Endothelial cell of umbilical vein (primary cell): ENCODE measurements at regions not wholly inside any gene's neighbourhood (a gene's known extent, or its start where the extent isn't known, plus 50 kb on each side); places are given as distances from the start of the nearest gene placed in this dataset.

Experiments used
- POLR2AphosphoS5 ChIP-seq: IDR thresholded peaks from 2 replicates; pipeline ENCODE4 v1.6.1; 2012; ENCODE audit warnings: low read depth, mild to moderate bottlenecking, control low read depth, low read length, moderate library complexity; ENCODE audit not compliant: insufficient read depth
- TF ChIP-seq, protein P1 (sequence below), 2 donors: IDR thresholded peaks; 1 replicate in 1 of 2; 2 replicates in 1 of 2; pipeline ENCODE4 v1.5.1; 2011; ENCODE audit warnings: low read length in 2 of 2, mild to moderate bottlenecking in 2 of 2, moderate library complexity in 2 of 2, control low read depth in 1 of 2, inconsistent platforms in 1 of 2, low read depth in 1 of 2; ENCODE audit not compliant: insufficient read depth in 1 of 2; ENCODE audit errors: extremely low read depth in 1 of 2

DNA sequence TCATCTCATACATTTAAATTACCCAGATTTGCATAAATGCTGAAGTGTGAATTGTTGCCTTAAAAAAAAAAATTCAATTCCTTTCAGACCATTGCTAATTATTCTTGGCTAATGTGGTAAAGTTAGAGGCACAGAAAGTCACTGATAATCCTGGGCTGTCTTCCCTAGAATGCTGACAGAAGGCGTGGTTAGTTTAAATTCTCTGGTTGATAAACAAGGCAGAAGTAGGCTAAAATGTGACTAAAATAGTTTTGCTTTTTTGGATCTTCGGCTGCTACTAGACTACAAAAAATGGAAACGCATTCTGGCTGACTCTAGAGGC, 193.7 kb downstream of the OTOL1 start:
- TF ChIP-seq, protein P1, sequence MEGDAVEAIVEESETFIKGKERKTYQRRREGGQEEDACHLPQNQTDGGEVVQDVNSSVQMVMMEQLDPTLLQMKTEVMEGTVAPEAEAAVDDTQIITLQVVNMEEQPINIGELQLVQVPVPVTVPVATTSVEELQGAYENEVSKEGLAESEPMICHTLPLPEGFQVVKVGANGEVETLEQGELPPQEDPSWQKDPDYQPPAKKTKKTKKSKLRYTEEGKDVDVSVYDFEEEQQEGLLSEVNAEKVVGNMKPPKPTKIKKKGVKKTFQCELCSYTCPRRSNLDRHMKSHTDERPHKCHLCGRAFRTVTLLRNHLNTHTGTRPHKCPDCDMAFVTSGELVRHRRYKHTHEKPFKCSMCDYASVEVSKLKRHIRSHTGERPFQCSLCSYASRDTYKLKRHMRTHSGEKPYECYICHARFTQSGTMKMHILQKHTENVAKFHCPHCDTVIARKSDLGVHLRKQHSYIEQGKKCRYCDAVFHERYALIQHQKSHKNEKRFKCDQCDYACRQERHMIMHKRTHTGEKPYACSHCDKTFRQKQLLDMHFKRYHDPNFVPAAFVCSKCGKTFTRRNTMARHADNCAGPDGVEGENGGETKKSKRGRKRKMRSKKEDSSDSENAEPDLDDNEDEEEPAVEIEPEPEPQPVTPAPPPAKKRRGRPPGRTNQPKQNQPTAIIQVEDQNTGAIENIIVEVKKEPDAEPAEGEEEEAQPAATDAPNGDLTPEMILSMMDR (IDR thresholded peaks at IDR 0.05; ENCODE audit: extremely low read depth in 1 of 2, insufficient read depth in 1 of 2, low read depth in 1 of 2, low read length in 2 of 2) = no peak
- no peak for TF ChIP-seq POLR2AphosphoS5
